SK-N-SH (cell line): ENCODE measurements at regions not wholly inside any gene's neighbourhood (a gene's known extent, or its start where the extent isn't known, plus 50 kb on each side); places are given as distances from the start of the nearest gene placed in this dataset.
A peak's percentile ranks its signal among the peaks of the same experiment; 100 is the strongest.

ENCODE experiments used
- CTCF ChIA-PET: fragments of 300-600, 350-600 bp; formaldehyde crosslinking; extraction: SDS; loops from one replicate; lab custom pipeline; 2021; lab: Yijun Ruan, JAX
- POLR2A ChIA-PET: fragments of 350-600 bp; sonication (Branson Sonifier 250); formaldehyde crosslinking; extraction: SDS; loops from one replicate; lab custom pipeline; 2020; ENCODE audit warnings: antibody characterized with exemption, inconsistent platforms; lab: Yijun Ruan, JAX
- DNase-seq: peaks from one replicate; pipeline ENCODE4 v3.0.0; 2012
- H2AFZ ChIP-seq: fragments of 200-600 bp; sonication (generic); 2 replicates; pipeline ENCODE4 v1.8.1; 2016; ENCODE audit warnings: antibody characterized with exemption, mild to moderate bottlenecking, low read depth
- H3F3A ChIP-seq: fragments of 200-600 bp; sonication (generic); replicated peaks from 2 replicates; pipeline ENCODE3; 2016; ENCODE audit warnings: antibody characterized with exemption, mild to moderate bottlenecking; ENCODE audit not compliant: insufficient read depth
- H3K27ac ChIP-seq, 2 experiments: fragments of 200-500 bp in 1 of 2; fragments of 200-600 bp in 1 of 2; sonication (Bioruptor generic) in 1 of 2; sonication (generic), shearing (Covaris generic) in 1 of 2; 2 replicates each; pipeline versions ENCODE4 v1.5.1 to v1.6.1; 2014 to 2016; ENCODE audit warnings: low read depth in 2 of 2, inconsistent platforms in 1 of 2, low read length in 1 of 2, mild to moderate bottlenecking in 1 of 2, mixed read lengths in 1 of 2
- H3K27me3 ChIP-seq: fragments of 200-600 bp; sonication (generic), shearing (Covaris generic); 2 replicates; pipeline ENCODE4 v1.6.1; 2016; ENCODE audit warnings: mixed run types; ENCODE audit not compliant: insufficient read depth
- H3K36me3 ChIP-seq, 2 experiments: fragments of 200-500 bp in 1 of 2; fragments of 200-600 bp in 1 of 2; sonication (Bioruptor generic) in 1 of 2; sonication (generic) in 1 of 2; replicated peaks in 1 of 2; 2 replicates each; pipeline versions ENCODE3 to v1.5.1; 2014 to 2016; ENCODE audit warnings: low read length in 1 of 2, mild to moderate bottlenecking in 1 of 2; ENCODE audit not compliant: insufficient read depth in 2 of 2, control insufficient read depth in 1 of 2
- H3K4me1 ChIP-seq, 2 experiments: fragments of 200-500 bp in 1 of 2; fragments of 200-600 bp in 1 of 2; sonication (Bioruptor generic) in 1 of 2; sonication (generic), shearing (Covaris generic) in 1 of 2; 2 replicates each; pipeline versions ENCODE4 v1.5.1 to v1.6.1; 2014 to 2016; ENCODE audit warnings: low read depth in 1 of 2, low read length in 1 of 2, mixed run types in 1 of 2; ENCODE audit not compliant: insufficient read depth in 2 of 2, control insufficient read depth in 1 of 2
- H3K4me2 ChIP-seq: fragments of 200-600 bp; sonication (generic), shearing (Covaris generic); 2 replicates; pipeline ENCODE4 v1.6.1; 2017; ENCODE audit warnings: mixed run types
- H3K4me3 ChIP-seq, 2 experiments: fragments of 200-500 bp in 1 of 2; fragments of 200-600 bp in 1 of 2; sonication (Bioruptor generic) in 1 of 2; sonication (generic), shearing (Covaris generic) in 1 of 2; 2 replicates each; pipeline versions ENCODE4 v1.5.1 to v1.8.1; 2014 to 2016; ENCODE audit warnings: low read depth in 2 of 2, inconsistent platforms in 1 of 2, low read length in 1 of 2, mild to moderate bottlenecking in 1 of 2, mixed read lengths in 1 of 2, moderate library complexity in 1 of 2
- H3K79me2 ChIP-seq: fragments of 200-600 bp; sonication (generic); 2 replicates; pipeline ENCODE4 v1.8.1; 2017; ENCODE audit warnings: mild to moderate bottlenecking; ENCODE audit not compliant: insufficient read depth
- H3K9ac ChIP-seq: fragments of 200-600 bp; sonication (generic); 2 replicates; pipeline ENCODE4 v1.6.1; 2017; ENCODE audit warnings: mixed run types
- H3K9me2 ChIP-seq: fragments of 200-600 bp; sonication (generic); 2 replicates; pipeline ENCODE4 v1.6.1; 2017; ENCODE audit warnings: mixed run types
- H3K9me3 ChIP-seq: fragments of 200-600 bp; sonication (generic); 2 replicates; pipeline ENCODE4 v1.6.1; 2017; ENCODE audit warnings: mixed run types, mild to moderate bottlenecking, moderate library complexity
- H4K20me1 ChIP-seq: fragments of 200-600 bp; sonication (generic); 2 replicates; pipeline ENCODE4 v1.6.1; 2017; ENCODE audit warnings: mild to moderate bottlenecking, mixed run types; ENCODE audit not compliant: insufficient read depth
- CTCF ChIP-seq: fragments of 200-600 bp; sonication (generic); IDR thresholded peaks from 2 replicates; pipeline ENCODE4 v1.6.1; 2017; ENCODE audit warnings: antibody characterized with exemption, mild to moderate bottlenecking, moderate library complexity
- EZH2phosphoT487 ChIP-seq: fragments of 200-600 bp; sonication (generic); IDR thresholded peaks from 2 replicates; pipeline ENCODE4 v1.6.1; 2017; ENCODE audit warnings: low read depth, mixed run types, mild to moderate bottlenecking, antibody characterized with exemption, moderate library complexity, borderline replicate concordance
- FOSL2 ChIP-seq: IDR thresholded peaks from 2 replicates; pipeline ENCODE4 v1.4.0; 2012; ENCODE audit warnings: low read depth, mild to moderate bottlenecking, moderate library complexity, borderline replicate concordance
- FOXJ3 ChIP-seq: sonication (generic); formaldehyde crosslinking; IDR thresholded peaks from 2 replicates; pipeline ENCODE4 v1.5.1; 2020; ENCODE audit warnings: mild to moderate bottlenecking, missing genetic modification reagents
- FOXM1 ChIP-seq: IDR thresholded peaks from 2 replicates; pipeline ENCODE4 v1.4.0; 2012; ENCODE audit warnings: low read depth, mild to moderate bottlenecking
- GABPA ChIP-seq: IDR thresholded peaks from 2 replicates; pipeline ENCODE4 v1.4.0; 2012; ENCODE audit warnings: low read depth, mild to moderate bottlenecking
- GATA2 ChIP-seq: sonication (generic); formaldehyde crosslinking; IDR thresholded peaks from 2 replicates; pipeline ENCODE4 v1.5.0; 2020; ENCODE audit warnings: mild to moderate bottlenecking, missing genetic modification reagents
- JUND ChIP-seq: IDR thresholded peaks from 2 replicates; pipeline ENCODE4 v1.4.0; 2012
- MAX ChIP-seq: IDR thresholded peaks from 2 replicates; pipeline ENCODE4 v1.4.0; 2012; ENCODE audit warnings: low read depth
- MEF2A ChIP-seq: IDR thresholded peaks from 2 replicates; pipeline ENCODE4 v1.4.0; 2012; ENCODE audit warnings: low read depth, borderline replicate concordance
- MXI1 ChIP-seq: IDR thresholded peaks from 2 replicates; pipeline ENCODE4 v1.6.1; 2012; ENCODE audit warnings: mild to moderate bottlenecking, low read depth, low read length, improper control_type of control experiment
- NFIC ChIP-seq: IDR thresholded peaks from 2 replicates; pipeline ENCODE4 v1.4.0; 2012; ENCODE audit warnings: borderline replicate concordance
- POLR2AphosphoS5 ChIP-seq: IDR thresholded peaks from 2 replicates; pipeline ENCODE4 v1.6.1; 2012; ENCODE audit warnings: low read depth, low read length
- RAD21 ChIP-seq: IDR thresholded peaks from 2 replicates; pipeline ENCODE4 v1.6.1; 2012; ENCODE audit warnings: mild to moderate bottlenecking, low read length
- RCOR1 ChIP-seq: fragments of 150-350 bp; IDR thresholded peaks from 2 replicates; pipeline ENCODE4 v1.6.1; 2017; ENCODE audit warnings: antibody characterized with exemption, low read length
- RFX5 ChIP-seq: IDR thresholded peaks from 2 replicates; pipeline ENCODE4 v1.6.1; 2012; ENCODE audit warnings: mild to moderate bottlenecking, improper control_type of control experiment, low read length
- SIN3A ChIP-seq: IDR thresholded peaks from 2 replicates; pipeline ENCODE4 v1.6.1; 2012; ENCODE audit warnings: low read depth, mild to moderate bottlenecking, low read length, moderate library complexity, borderline replicate concordance
- TAF1 ChIP-seq: IDR thresholded peaks from 2 replicates; pipeline ENCODE4 v1.6.1; 2012; ENCODE audit warnings: low read depth, mild to moderate bottlenecking, low read length, moderate library complexity, borderline replicate concordance
- TCF12 ChIP-seq: IDR thresholded peaks from 2 replicates; pipeline ENCODE4 v1.4.0; 2012
- TEAD4 ChIP-seq: IDR thresholded peaks from 2 replicates; pipeline ENCODE4 v1.4.0; 2012; ENCODE audit warnings: mild to moderate bottlenecking, borderline replicate concordance; ENCODE audit not compliant: insufficient read depth
- USF1 ChIP-seq: IDR thresholded peaks from 2 replicates; pipeline ENCODE4 v1.4.0; 2012; ENCODE audit warnings: low read depth, borderline replicate concordance
- USF2 ChIP-seq: fragments of 150-350 bp; IDR thresholded peaks from 2 replicates; pipeline ENCODE4 v1.6.1; 2017; ENCODE audit warnings: antibody characterized with exemption, low read length, low read depth, borderline replicate concordance
- YY1 ChIP-seq: IDR thresholded peaks from 2 replicates; pipeline ENCODE4 v1.4.0; 2012; ENCODE audit warnings: low read depth, mild to moderate bottlenecking
- ZBTB33 ChIP-seq: IDR thresholded peaks from 2 replicates; pipeline ENCODE4 v1.4.0; 2012; ENCODE audit warnings: low read depth, borderline replicate concordance
- WGBS: methylation state at CpG from one replicate; pipeline ENCODE4 v1.1.6; 2017; ENCODE audit warnings: low lambda C conversion rate; 5-methylcytosine and 5-hydroxymethylcytosine counted together
- TF ChIP-seq, protein P1 (sequence below): IDR thresholded peaks from 2 replicates; pipeline ENCODE4; 2012
- TF ChIP-seq, protein P2 (sequence below): fragments of 150-350 bp; IDR thresholded peaks from 2 replicates; pipeline ENCODE4 v1.6.1; 2016; ENCODE audit warnings: mild to moderate bottlenecking, low read depth, low read length

DNA sequence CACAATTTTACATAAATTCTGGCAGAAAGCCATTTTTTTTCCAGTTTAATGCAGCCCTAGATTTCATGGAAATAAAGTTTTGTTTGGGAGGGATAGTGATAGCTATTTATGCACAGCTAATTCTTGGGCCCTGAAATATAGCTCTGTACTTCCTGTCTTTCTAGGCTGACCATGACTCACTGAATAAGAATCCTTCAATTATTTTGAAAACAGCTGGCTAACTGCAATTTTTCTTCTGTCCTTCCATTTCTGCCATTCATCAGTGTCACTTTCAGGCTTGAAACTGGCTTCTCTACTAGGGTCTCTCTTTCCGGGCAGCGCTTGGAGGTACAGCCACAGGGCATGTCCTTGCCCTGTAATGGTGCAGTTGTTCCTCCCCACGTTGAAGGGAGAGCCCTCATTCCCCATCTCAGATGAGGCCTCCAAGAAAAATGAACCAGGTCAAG is 97.1 kb upstream of the TMEM178A start:
- Histone ChIP-seq H3K9me3 (peaks cover 6% of the 10 kb centered on the region; the same call in 1 of the 2 replicates), H3K27ac (peak overlapping the region; percentile 63 to 72; a peak in 3 of 4 replicates), H3K9me2 (no peaks in the 10 kb centered on the region), H3K9ac (no peak overlapping the region), H3F3A (peaks cover 15% of the 10 kb centered on the region), H3K27me3 (no peaks in the 10 kb centered on the region), H3K4me3 (no peak overlapping the region), H2AFZ (peak overlapping the region; percentile 75; the same call in 1 of the 2 replicates), H3K4me2 (peak overlapping the region; percentile 62), H3K36me3 (no peaks in the 10 kb centered on the region), H3K4me1 (peaks cover 5 to 14% of the 10 kb centered on the region in 2 experiments; a peak in 3 of 4 replicates), H3K79me2 (no peaks in the 10 kb centered on the region), H4K20me1 (no peaks in the 10 kb centered on the region)
- DNase-seq: no peak
- ChIA-PET POLR2A (no interaction called here), CTCF (interaction anchor here (0.7 kb wide), 1 partner anchor 117 kb away, joined by 3 read pairs; no protein-coding TSS in a partner anchor)
- WGBS: 9% methylated on average over 3 of the region's 3 CpGs
- no peak for TF ChIP-seq ZBTB33
- TF ChIP-seq MXI1: no peak
- no peak for TF ChIP-seq USF2
- TF ChIP-seq TCF12: peak; percentile 96
- TF ChIP-seq YY1: no peak
- TF ChIP-seq MAX: no peak; the same call in 1 of the 2 replicates
- no peak for TF ChIP-seq GATA2 (CRISPR knock-in tag)
- TF ChIP-seq RCOR1: no peak
- TF ChIP-seq FOXJ3: no peak
- no peak for TF ChIP-seq RAD21
- peak; percentile 65; the same call in 1 of the 2 replicates for TF ChIP-seq FOXM1
- TF ChIP-seq, protein P1, sequence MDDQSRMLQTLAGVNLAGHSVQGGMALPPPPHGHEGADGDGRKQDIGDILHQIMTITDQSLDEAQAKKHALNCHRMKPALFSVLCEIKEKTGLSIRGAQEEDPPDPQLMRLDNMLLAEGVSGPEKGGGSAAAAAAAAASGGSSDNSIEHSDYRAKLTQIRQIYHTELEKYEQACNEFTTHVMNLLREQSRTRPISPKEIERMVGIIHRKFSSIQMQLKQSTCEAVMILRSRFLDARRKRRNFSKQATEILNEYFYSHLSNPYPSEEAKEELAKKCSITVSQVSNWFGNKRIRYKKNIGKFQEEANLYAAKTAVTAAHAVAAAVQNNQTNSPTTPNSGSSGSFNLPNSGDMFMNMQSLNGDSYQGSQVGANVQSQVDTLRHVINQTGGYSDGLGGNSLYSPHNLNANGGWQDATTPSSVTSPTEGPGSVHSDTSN: peak; percentile 98
- no peak for TF ChIP-seq TAF1
- 0 out of 2 replicates have a peak, but pooled peaks have one; percentile 19 for TF ChIP-seq MEF2A
- peak; percentile 97 for TF ChIP-seq JUND
- TF ChIP-seq SIN3A: peak; percentile 52; the same call in 1 of the 2 replicates
- no peak for TF ChIP-seq CTCF
- peak; percentile 60; the same call in 1 of the 2 replicates for TF ChIP-seq POLR2AphosphoS5
- TF ChIP-seq RFX5: no peak
- TF ChIP-seq, protein P2, sequence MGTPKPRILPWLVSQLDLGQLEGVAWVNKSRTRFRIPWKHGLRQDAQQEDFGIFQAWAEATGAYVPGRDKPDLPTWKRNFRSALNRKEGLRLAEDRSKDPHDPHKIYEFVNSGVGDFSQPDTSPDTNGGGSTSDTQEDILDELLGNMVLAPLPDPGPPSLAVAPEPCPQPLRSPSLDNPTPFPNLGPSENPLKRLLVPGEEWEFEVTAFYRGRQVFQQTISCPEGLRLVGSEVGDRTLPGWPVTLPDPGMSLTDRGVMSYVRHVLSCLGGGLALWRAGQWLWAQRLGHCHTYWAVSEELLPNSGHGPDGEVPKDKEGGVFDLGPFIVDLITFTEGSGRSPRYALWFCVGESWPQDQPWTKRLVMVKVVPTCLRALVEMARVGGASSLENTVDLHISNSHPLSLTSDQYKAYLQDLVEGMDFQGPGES: no peak
- TF ChIP-seq GABPA: no peak
- no peak for TF ChIP-seq EZH2phosphoT487
- TF ChIP-seq NFIC: peak; percentile 58; the same call in 1 of the 2 replicates
- peak; percentile 86 for TF ChIP-seq FOSL2
- peak; percentile 85 for TF ChIP-seq TEAD4
- no peak; the same call in 1 of the 2 replicates for TF ChIP-seq USF1
